ENCODE measurements at regions not wholly inside any gene's neighbourhood (a gene's known extent, or its start where the extent isn't known, plus 50 kb on each side); places are given as distances from the start of the nearest gene placed in this dataset.

- DNase-seq (ENCODE audit: low spot score), result no peak
Measured at GRCh38 chr1:201610858-201611257, 71.9 kb downstream of the NAV1 start.

DNA sequence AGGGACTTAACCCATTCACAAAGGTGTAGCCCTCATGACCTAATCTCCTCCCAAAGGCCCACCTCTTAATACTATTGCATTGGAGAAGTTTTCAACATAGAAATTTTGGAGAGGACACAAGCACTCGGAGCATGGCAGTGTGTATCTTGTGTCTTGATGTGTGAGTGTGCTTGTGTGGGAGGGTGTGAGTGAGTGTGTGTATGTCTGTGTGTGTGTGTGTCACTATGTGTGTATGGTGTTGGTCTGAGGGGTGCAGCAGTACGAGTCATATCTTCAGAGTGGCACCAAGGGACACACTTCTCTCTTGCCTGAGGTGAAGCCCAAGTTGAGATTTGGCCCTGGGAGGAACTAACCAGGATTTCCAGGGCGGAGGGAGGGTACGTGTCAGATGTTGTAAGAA is 73.7 kb downstream of the NAV1 start:
- DNase-seq (ENCODE audit: low spot score), result no peak

GRCh38 chr1:201614262-201615015 is 75.5 kb downstream of the NAV1 start:
- DNase-seq (ENCODE audit: low spot score), result no peak

DNA sequence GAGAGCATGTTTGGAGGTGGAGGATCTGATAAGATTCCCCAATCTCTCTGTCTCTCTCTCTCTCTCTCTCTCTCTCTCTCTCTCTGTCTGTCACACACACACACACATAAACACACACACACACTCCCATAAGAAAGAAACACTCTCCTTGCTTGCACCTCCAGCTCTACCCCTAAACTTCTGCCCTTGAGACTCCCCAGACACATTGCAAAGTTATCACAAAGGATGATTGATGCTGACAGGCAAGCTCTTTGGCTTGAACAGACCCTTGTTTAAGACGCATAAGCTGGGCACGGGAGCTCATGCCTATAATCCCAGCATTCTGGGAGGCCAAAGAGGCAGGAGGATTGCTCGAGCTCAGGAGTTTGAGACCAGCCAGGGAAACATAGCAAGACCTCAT is 78.2 kb downstream of the NAV1 start:
- DNase-seq (ENCODE audit: low spot score), result no peak

GRCh38 chr1:201618389-201618788 is 79.5 kb downstream of the NAV1 start:
- DNase-seq (ENCODE audit: low spot score), result no peak

DNA sequence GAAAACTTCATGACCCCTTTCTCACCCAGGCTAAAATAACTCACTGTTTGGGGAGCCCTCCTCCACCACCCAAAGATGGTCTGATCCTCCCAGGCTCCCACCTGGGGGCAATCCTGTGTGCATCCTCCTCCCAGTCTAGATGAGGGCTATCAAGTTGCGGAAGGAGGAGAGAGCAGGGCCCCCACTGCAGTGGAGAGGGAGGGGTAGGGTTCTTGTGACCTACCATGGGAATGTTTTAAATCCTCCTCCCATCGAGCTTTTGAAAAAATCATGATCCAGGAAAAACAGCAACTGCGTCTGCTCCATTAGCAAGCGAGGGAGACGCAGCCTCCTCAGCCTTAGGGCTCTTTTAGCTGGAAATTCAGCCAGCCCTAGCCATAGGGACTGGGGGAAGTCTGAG is 80.0 kb downstream of the NAV1 start:
- DNase-seq (ENCODE audit: low spot score), result no peak

GRCh38 chr1:201619513-201619912 is 80.6 kb downstream of the NAV1 start:
- DNase-seq (ENCODE audit: low spot score), result no peak

GRCh38 chr1:201622353-201622752 is 83.4 kb downstream of the NAV1 start:
- DNase-seq (ENCODE audit: low spot score), result no peak

DNA sequence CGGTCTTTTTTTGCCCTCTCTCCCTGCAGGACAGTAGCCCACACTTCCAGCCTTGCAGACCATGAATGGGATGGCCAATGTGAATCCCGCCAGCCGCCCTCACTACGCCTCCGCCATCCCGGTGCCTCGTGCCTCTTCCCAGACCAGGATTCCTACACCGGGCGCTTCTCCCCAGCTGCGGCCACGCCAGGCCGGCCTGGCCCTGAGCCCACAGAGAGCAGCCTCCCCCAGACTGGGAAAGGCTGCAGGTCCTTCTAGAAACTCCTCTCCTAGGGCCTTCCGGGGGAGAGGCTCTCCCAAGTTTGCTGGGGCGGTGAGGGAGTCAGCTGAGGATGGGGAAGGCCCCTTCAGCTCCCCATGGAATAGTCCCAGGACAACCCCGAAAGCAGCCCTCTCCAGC is 83.9 kb downstream of the NAV1 start:
- no peak for DNase-seq (ENCODE audit: low spot score)

GRCh38 chr1:201624741-201625225 is 85.9 kb downstream of the NAV1 start:
- DNase-seq (ENCODE audit: low spot score), result no peak

DNA sequence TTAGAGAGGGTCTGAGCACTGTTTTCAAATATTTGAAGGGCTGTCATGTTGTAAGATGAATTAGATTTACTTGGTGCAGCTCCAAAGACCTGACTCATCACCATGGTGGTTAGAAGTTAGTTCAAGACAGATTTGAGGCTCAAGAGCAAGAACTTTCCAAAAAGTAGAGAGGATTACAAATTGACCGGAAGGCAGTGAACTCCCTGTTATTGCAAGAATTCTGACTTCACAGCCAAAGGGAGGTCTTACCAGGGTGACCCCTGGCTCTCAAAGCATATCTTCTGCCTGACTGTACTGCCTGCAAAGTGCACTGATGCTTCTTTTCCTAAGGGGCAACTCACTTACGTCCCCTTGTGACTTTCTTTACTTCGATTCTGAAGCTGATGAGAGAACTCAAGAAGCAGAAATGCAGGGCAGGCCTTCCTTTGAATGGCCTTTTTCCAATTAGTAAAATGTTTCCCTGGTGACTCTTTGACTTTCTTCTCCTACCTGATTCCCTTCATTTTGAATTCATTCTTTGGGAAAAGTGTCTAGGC is 86.4 kb downstream of the NAV1 start:
- DNase-seq (ENCODE audit: low spot score), result no peak

DNA sequence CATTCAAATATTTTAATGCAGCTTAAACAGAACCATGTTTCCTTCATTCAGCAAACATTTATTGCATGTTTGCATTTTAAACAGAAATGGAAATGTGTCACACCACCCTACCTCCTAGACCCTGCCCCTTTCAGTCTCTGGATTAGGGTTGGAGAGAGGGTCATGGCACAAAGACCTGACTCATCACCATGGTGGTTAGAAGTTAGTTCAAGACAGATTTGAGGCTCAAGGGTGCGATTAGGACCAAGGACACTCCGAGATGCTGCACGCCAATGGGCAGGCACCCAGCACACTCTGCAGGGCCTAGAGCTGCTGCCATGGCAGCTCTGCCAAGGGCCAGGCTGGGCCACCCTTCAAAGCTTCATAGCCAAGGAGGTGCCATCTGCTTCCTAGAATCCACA is 86.9 kb downstream of the NAV1 start:
- no peak for DNase-seq (ENCODE audit: low spot score)

DNA sequence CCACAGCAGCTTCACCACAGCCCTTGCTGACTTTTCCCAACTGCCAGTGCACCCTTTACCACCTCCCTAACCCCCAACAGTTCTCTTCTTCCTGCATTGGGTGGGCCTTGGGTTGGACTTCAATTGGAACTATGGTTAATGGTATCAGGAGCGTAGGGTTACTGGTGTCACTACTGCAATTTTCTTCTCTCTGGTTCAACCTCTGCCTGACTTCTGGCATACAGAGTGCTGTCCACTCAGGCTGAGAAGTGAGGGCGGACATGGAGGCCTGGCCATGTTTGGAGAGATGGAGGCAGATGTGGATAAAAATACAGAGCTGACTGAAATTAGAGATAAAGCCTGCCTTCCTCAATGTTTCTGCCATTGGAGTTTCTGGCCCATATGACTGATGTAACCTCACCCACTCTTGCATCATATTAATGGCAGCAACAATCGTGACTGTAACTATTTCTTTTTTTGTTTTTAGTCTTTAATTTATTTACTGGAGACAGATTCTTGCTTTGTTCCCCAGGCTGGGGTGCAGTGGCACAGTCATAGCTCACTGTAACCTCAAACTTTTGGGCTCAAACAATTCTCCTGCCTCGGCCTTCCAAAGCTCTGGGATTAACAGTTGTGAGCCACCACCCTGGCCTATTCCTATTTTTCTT is 87.8 kb downstream of the NAV1 start:
- DNase-seq (ENCODE audit: low spot score), result no peak

DNA sequence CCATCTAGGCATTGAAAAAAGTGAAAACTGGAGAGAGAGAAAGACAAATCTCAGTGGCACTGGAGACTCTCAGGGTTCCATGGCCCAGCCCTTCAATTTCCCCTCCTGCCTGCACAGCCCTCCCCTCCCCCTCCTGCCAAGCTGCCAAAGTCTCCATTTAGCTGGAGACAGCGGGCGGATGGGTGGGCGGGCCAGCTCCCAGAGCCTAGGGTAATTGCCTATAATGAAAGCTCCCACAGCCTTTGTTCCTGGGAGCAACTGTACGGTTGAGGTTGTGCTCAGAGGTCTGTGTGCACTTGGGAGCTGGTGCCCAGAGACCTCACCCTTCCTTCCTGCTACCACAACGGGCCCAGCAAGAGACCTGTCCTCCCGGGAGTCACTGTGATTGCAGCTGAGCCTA is 89.6 kb downstream of the NAV1 start:
- DNase-seq (ENCODE audit: low spot score), result no peak

DNA sequence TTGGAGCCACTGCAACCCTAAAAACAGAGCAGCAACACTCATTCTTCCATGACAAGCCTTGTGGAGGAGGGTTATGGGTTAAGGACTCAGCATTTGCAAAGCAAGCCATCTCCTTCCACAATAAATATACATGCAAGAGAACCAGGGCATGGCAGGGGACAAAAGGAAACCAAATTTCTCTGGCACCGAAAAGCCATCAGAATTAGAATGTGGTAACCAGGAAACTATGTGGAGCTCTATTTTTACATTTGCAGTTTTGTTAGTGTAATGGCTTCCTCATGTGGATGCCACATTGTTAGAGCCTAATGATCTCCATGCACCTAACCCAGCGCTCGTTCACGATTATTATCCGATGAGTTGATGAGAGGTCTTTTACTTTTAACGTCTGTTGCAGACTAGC is 91.7 kb downstream of the NAV1 start:
- DNase-seq (ENCODE audit: low spot score), result no peak

- DNase-seq (ENCODE audit: low spot score), result no peak
Measured at GRCh38 chr1:201631037-201631436, 92.1 kb downstream of the NAV1 start.

- no peak for DNase-seq (ENCODE audit: low spot score)
Measured at GRCh38 chr1:201632364-201632952, 93.5 kb downstream of the NAV1 start.

DNA sequence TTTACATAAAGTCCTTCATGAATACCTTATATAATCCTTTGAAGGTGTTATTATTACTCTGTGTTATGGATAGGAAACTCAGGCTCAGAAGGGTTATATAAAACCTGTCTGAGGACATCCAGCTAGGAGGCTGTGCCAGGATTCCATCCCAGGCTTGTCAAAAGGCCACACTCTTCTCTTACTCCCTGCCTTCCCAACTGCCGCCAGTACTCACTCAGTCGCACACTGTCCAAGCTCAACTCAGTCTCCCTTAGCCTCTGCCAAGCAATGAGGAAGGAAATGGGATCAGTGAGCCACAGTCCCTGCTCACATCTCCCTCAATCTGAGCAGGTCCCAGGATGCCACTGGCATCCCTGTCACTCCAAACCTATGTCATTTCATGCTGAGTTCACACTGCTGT is 94.4 kb downstream of the NAV1 start:
- no peak for DNase-seq (ENCODE audit: low spot score)

GRCh38 chr1:201633811-201634210 is 94.9 kb downstream of the NAV1 start:
- DNase-seq (ENCODE audit: low spot score), result no peak

DNA sequence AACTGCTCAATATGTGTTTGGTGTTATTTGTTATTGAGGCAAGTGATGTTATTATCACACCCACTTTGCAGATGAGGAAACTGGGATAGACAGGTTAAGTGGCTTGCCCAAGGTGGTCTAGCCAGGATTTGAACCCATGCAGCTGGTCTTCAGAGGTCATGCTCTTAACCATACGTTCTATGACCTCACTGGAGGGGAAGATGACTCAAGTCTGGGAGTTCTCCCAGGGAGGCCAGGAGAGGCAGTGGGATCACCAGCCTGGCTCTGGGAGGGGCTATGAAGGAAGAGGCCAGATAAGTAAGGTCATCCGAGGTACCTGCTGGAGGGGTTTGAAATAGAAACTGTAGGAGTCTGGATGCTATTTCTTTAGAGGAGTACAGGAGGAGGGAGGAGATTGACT is 95.3 kb downstream of the NAV1 start:
- DNase-seq (ENCODE audit: low spot score), result peak; percentile 56

- peak; percentile 36 for DNase-seq (ENCODE audit: low spot score)
Measured at GRCh38 chr1:201636097-201636496, 97.2 kb downstream of the NAV1 start.

- DNase-seq (ENCODE audit: low spot score), result peak; percentile 92
Measured at GRCh38 chr1:201636510-201636971, 97.6 kb downstream of the NAV1 start.

Measured in kidney capillary endothelial cell (primary cell).